Tibial nerve (tissue), 4 donors: ENCODE measurements at regions not wholly inside any gene's neighbourhood (a gene's known extent, or its start where the extent isn't known, plus 50 kb on each side); places are given as distances from the start of the nearest gene placed in this dataset.

Experiments
- CTCF ChIP-seq, 5 experiments: fragments of 200-600 bp in 3 of 5; fragments of 450-650 bp in 2 of 5; sonication (generic) in 3 of 5; IDR thresholded peaks; one replicate each; pipeline ENCODE4 v1.5.1; 2016 to 2019; ENCODE audit warnings: antibody characterized with exemption in 5 of 5, mild to moderate bottlenecking in 3 of 5, moderate library complexity in 2 of 5
- EP300 ChIP-seq, 2 donors: sonication (generic); formaldehyde crosslinking; IDR thresholded peaks; one replicate each; pipeline ENCODE4 v1.6.1; 2017; ENCODE audit warnings: antibody characterized with exemption in 2 of 2, mild to moderate bottlenecking in 1 of 2
- POLR2A ChIP-seq, 2 donors: fragments of 450-650 bp; IDR thresholded peaks; one replicate each; pipeline ENCODE4 v1.6.1; 2017; ENCODE audit warnings: antibody characterized with exemption in 2 of 2, mild to moderate bottlenecking in 2 of 2, moderate library complexity in 2 of 2

- TF ChIP-seq EP300 (IDR thresholded peaks at IDR 0.05) (no peak), CTCF (IDR thresholded peaks at IDR 0.05) (no peak), POLR2A (IDR thresholded peaks at IDR 0.05) (no peak)
Measured at GRCh38 chr18:27564066-27564465, 379.0 kb upstream of the CHST9 start.
